ENCODE measurements at regions not wholly inside any gene's neighbourhood (a gene's known extent, or its start where the extent isn't known, plus 50 kb on each side); places are given as distances from the start of the nearest gene placed in this dataset.
"Not testable (repeated sequence)": the region's sequence is repeated elsewhere in the genome, so short reads cannot be mapped to it uniquely, and the experiment has no call there.

DNA sequence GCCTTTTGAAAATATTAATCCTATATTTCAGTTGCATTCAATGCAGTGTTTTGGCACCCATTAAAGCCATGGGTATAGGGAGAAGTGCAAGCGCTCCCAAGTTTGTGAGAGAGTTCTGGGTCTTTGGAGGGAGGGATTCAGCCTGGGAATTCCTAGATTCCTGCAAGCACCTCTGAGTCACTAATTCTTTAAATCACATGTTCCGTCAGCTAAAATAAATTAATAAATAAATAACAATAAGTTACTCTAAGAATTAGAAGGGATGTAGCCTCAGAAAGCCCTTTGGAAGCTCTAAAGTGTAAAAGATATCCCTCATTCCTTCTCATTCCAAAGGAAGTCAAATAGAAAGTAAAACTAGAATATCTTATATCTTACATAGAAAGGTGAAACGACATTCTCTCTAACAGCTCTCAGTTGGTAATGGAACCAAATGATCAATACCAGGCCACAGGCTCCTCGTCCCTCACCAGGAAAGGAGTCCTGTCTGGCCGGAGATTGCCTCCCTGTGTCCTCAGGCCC, 222.4 kb upstream of the RBBP8 start:
- H3K27me3 ChIP-seq (ENCODE audit: control insufficient read depth in 1 of 2, insufficient read depth in 2 of 2, low read length in 2 of 2), result no peaks in the 10 kb centered on the region
- peak overlapping the region; percentile 26 for H3K27ac ChIP-seq (ENCODE audit: low read depth, low read length)
- peak overlapping the region; percentile 50 to 73 for H3K4me3 ChIP-seq (ENCODE audit: low read depth in 1 of 2, low read length in 2 of 2)
- H3K9ac ChIP-seq (ENCODE audit: low read depth in 1 of 2, low read length in 2 of 2), result peak overlapping the region; percentile 8 to 41
- H3K9me3 ChIP-seq (ENCODE audit: control insufficient read depth in 1 of 2, low read length in 2 of 2), result no peaks in the 10 kb centered on the region
- H3K36me3 ChIP-seq (ENCODE audit: control insufficient read depth in 1 of 2, insufficient read depth in 2 of 2, low read length in 2 of 2), result no peaks in the 10 kb centered on the region
- peaks cover 0 to 18% of the 10 kb centered on the region in 2 donors for H3K4me1 ChIP-seq (ENCODE audit: control insufficient read depth in 1 of 2, insufficient read depth in 2 of 2, low read length in 2 of 2)

- H3K27me3 ChIP-seq (ENCODE audit: control insufficient read depth in 1 of 2, insufficient read depth in 2 of 2, low read length in 2 of 2), result no peaks in the 10 kb centered on the region
- no peaks in the 10 kb centered on the region for H3K36me3 ChIP-seq (ENCODE audit: control insufficient read depth in 1 of 2, insufficient read depth in 2 of 2, low read length in 2 of 2)
- H3K9me3 ChIP-seq (ENCODE audit: control insufficient read depth in 1 of 2, low read length in 2 of 2), result no peaks in the 10 kb centered on the region
- peak overlapping the region; percentile 26 for H3K27ac ChIP-seq (ENCODE audit: low read depth, low read length)
- peaks cover 0 to 18% of the 10 kb centered on the region in 2 donors for H3K4me1 ChIP-seq (ENCODE audit: control insufficient read depth in 1 of 2, insufficient read depth in 2 of 2, low read length in 2 of 2)
- H3K4me3 ChIP-seq (ENCODE audit: low read depth in 1 of 2, low read length in 2 of 2), result peak overlapping the region; percentile 50 to 73
- H3K9ac ChIP-seq (ENCODE audit: low read depth in 1 of 2, low read length in 2 of 2), result peak overlapping the region; percentile 13 to 41
These were observed 221.9 kb upstream of the RBBP8 start for GRCh38 chr18:22711192-22711685.

GRCh38 chr18:22713511-22713910, 219.6 kb upstream of the RBBP8 start:
- no peak overlapping the region for H3K27ac ChIP-seq (ENCODE audit: low read depth, low read length)
- peaks cover 0 to 18% of the 10 kb centered on the region in 2 donors for H3K4me1 ChIP-seq (ENCODE audit: control insufficient read depth in 1 of 2, insufficient read depth in 2 of 2, low read length in 2 of 2)

GRCh38 chr18:22717536-22717935, 215.6 kb upstream of the RBBP8 start:
- H3K4me1 ChIP-seq (ENCODE audit: control insufficient read depth in 1 of 2, insufficient read depth in 2 of 2, low read length in 2 of 2); H3K4me3 ChIP-seq (ENCODE audit: low read depth in 1 of 2, low read length in 2 of 2); H3K9me3 ChIP-seq (ENCODE audit: control insufficient read depth in 1 of 2, low read length in 2 of 2); H3K27ac ChIP-seq (ENCODE audit: low read depth, low read length); H3K9ac ChIP-seq (ENCODE audit: low read depth in 1 of 2, low read length in 2 of 2); H3K27me3 ChIP-seq (ENCODE audit: control insufficient read depth in 1 of 2, insufficient read depth in 2 of 2, low read length in 2 of 2); H3K36me3 ChIP-seq (ENCODE audit: control insufficient read depth in 1 of 2, insufficient read depth in 2 of 2, low read length in 2 of 2): not testable (repeated sequence)

More at GRCh38 chr18:22713511-22713910, 219.6 kb upstream of the RBBP8 start:
- H3K9me3 ChIP-seq (ENCODE audit: control insufficient read depth in 1 of 2, low read length in 2 of 2), result no peaks in the 10 kb centered on the region
- H3K9ac ChIP-seq (ENCODE audit: low read depth in 1 of 2, low read length in 2 of 2), result no peak overlapping the region
- H3K4me3 ChIP-seq (ENCODE audit: low read depth in 1 of 2, low read length in 2 of 2), result no peak overlapping the region
- no peaks in the 10 kb centered on the region for H3K27me3 ChIP-seq (ENCODE audit: control insufficient read depth in 1 of 2, insufficient read depth in 2 of 2, low read length in 2 of 2)
- H3K36me3 ChIP-seq (ENCODE audit: control insufficient read depth in 1 of 2, insufficient read depth in 2 of 2, low read length in 2 of 2), result no peaks in the 10 kb centered on the region

DNA sequence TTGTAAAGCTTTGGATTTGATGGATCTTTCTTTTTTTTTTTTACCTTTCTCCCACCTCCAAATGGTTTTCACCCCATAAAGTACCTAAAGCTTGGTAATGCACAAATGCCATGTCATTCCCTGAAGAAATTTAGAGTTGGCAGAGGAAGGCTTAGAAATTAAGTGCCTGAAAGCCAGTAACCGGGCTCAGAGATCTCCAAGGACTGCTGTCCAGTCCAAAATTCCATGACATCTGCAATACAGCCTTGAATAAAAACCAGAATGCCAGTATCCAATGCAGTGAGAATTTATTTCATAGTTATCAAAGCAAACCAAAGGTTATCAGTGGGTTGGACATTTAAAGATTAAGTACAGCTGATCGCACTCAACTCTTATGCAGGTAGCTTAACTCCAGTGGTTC, 209.9 kb upstream of the RBBP8 start:
- no peaks in the 10 kb centered on the region for H3K36me3 ChIP-seq (ENCODE audit: control insufficient read depth in 1 of 2, insufficient read depth in 2 of 2, low read length in 2 of 2)
- H3K27ac ChIP-seq (ENCODE audit: low read depth, low read length), result no peak overlapping the region
- no peaks in the 10 kb centered on the region for H3K9me3 ChIP-seq (ENCODE audit: control insufficient read depth in 1 of 2, low read length in 2 of 2)
- H3K4me3 ChIP-seq (ENCODE audit: low read depth in 1 of 2, low read length in 2 of 2), result no peak overlapping the region
- H3K9ac ChIP-seq (ENCODE audit: low read depth in 1 of 2, low read length in 2 of 2), result no peak overlapping the region
- peaks cover 2 to 9% of the 10 kb centered on the region in 2 donors for H3K4me1 ChIP-seq (ENCODE audit: control insufficient read depth in 1 of 2, insufficient read depth in 2 of 2, low read length in 2 of 2)
- H3K27me3 ChIP-seq (ENCODE audit: control insufficient read depth in 1 of 2, insufficient read depth in 2 of 2, low read length in 2 of 2), result no peaks in the 10 kb centered on the region

- no peak overlapping the region for H3K27ac ChIP-seq (ENCODE audit: low read depth, low read length)
- no peaks in the 10 kb centered on the region for H3K9me3 ChIP-seq (ENCODE audit: control insufficient read depth in 1 of 2, low read length in 2 of 2)
- H3K9ac ChIP-seq (ENCODE audit: low read depth in 1 of 2, low read length in 2 of 2), result no peak overlapping the region
- H3K4me3 ChIP-seq (ENCODE audit: low read depth in 1 of 2, low read length in 2 of 2), result no peak overlapping the region
- H3K4me1 ChIP-seq (ENCODE audit: control insufficient read depth in 1 of 2, insufficient read depth in 2 of 2, low read length in 2 of 2), result peaks cover 8 to 14% of the 10 kb centered on the region in 2 donors
- H3K27me3 ChIP-seq (ENCODE audit: control insufficient read depth in 1 of 2, insufficient read depth in 2 of 2, low read length in 2 of 2), result no peaks in the 10 kb centered on the region
- H3K36me3 ChIP-seq (ENCODE audit: control insufficient read depth in 1 of 2, insufficient read depth in 2 of 2, low read length in 2 of 2), result no peaks in the 10 kb centered on the region
These were observed 209.4 kb upstream of the RBBP8 start for GRCh38 chr18:22723773-22724172.

- Histone ChIP-seq H3K9me3 (ENCODE audit: control insufficient read depth in 1 of 2, low read length in 2 of 2) (no peaks in the 10 kb centered on the region), H3K27me3 (ENCODE audit: control insufficient read depth in 1 of 2, insufficient read depth in 2 of 2, low read length in 2 of 2) (no peaks in the 10 kb centered on the region), H3K4me3 (ENCODE audit: low read depth in 1 of 2, low read length in 2 of 2) (no peak overlapping the region), H3K4me1 (ENCODE audit: control insufficient read depth in 1 of 2, insufficient read depth in 2 of 2, low read length in 2 of 2) (peaks cover 9 to 18% of the 10 kb centered on the region in 2 donors), H3K9ac (ENCODE audit: low read depth in 1 of 2, low read length in 2 of 2) (no peak overlapping the region), H3K36me3 (ENCODE audit: control insufficient read depth in 1 of 2, insufficient read depth in 2 of 2, low read length in 2 of 2) (no peaks in the 10 kb centered on the region), H3K27ac (ENCODE audit: low read depth, low read length) (no peak overlapping the region)
These were observed 206.7 kb upstream of the RBBP8 start for GRCh38 chr18:22726469-22726868.

- Histone ChIP-seq H3K36me3 (ENCODE audit: control insufficient read depth in 1 of 2, insufficient read depth in 2 of 2, low read length in 2 of 2) (no peaks in the 10 kb centered on the region), H3K4me1 (ENCODE audit: control insufficient read depth in 1 of 2, insufficient read depth in 2 of 2, low read length in 2 of 2) (peaks cover 9 to 18% of the 10 kb centered on the region in 2 donors), H3K27me3 (ENCODE audit: control insufficient read depth in 1 of 2, insufficient read depth in 2 of 2, low read length in 2 of 2) (no peaks in the 10 kb centered on the region), H3K9me3 (ENCODE audit: control insufficient read depth in 1 of 2, low read length in 2 of 2) (no peaks in the 10 kb centered on the region), H3K27ac (ENCODE audit: low read depth, low read length) (no peak overlapping the region), H3K4me3 (ENCODE audit: low read depth in 1 of 2, low read length in 2 of 2) (peak overlapping the region; percentile 20 to 22), H3K9ac (ENCODE audit: low read depth in 1 of 2, low read length in 2 of 2) (no peak overlapping the region)
These were observed 205.1 kb upstream of the RBBP8 start for GRCh38 chr18:22728016-22728415.

DNA sequence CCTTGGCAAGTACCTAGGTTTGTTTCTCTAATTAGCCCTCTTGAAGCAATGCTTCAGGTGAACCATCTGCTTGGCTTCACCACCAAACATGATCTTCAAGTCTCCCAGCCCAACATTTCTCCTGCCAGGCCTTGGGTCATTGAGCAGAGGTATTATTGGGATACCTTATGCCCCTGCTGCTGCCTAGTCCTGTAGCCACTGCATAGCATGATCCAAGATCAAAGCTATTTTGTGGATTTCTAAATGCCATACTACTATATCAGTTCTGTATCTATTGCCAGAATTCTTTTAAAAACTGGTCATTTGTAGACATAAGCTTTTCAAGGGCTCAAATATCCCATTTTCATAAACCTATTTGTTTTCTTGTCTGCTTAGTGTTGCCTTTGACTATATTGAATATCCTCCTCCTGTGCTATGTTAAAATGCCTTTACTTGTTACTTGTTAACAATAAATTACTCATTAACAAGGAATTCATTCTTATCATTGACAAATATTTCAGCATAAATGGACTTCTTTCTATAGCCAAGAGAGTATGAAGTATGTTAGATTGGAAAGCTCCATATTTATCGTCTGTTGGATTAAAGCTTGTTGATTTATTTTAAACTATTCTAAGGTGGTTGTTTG, 204.5 kb upstream of the RBBP8 start:
- Histone ChIP-seq H3K4me3 (ENCODE audit: low read depth in 1 of 2, low read length in 2 of 2) (peak overlapping the region; percentile 20 to 22), H3K4me1 (ENCODE audit: control insufficient read depth in 1 of 2, insufficient read depth in 2 of 2, low read length in 2 of 2) (peaks cover 9 to 14% of the 10 kb centered on the region in 2 donors), H3K36me3 (ENCODE audit: control insufficient read depth in 1 of 2, insufficient read depth in 2 of 2, low read length in 2 of 2) (no peaks in the 10 kb centered on the region), H3K27me3 (ENCODE audit: control insufficient read depth in 1 of 2, insufficient read depth in 2 of 2, low read length in 2 of 2) (no peaks in the 10 kb centered on the region), H3K9me3 (ENCODE audit: control insufficient read depth in 1 of 2, low read length in 2 of 2) (no peaks in the 10 kb centered on the region), H3K27ac (ENCODE audit: low read depth, low read length) (no peak overlapping the region), H3K9ac (ENCODE audit: low read depth in 1 of 2, low read length in 2 of 2) (no peak overlapping the region)

DNA sequence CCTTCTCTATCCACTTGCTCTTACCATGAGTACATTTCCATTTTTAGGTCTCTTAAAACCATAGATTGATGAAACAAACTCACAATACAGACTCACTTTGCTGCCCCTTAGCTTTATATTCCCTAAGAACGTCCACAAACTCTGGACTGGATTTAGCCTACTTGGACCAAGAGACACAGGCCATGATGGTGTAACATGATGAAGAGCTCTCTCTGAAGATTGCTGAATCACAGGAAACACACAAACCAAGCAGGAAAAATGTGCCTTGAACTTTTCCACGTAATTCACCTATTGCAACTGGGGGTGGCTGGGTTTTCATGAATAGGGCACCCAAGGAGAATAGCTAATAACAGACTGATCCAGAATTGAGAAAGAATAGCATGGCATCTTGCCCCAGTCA, 201.7 kb upstream of the RBBP8 start:
- Histone ChIP-seq H3K9me3 (ENCODE audit: control insufficient read depth in 1 of 2, low read length in 2 of 2) (no peaks in the 10 kb centered on the region), H3K27me3 (ENCODE audit: control insufficient read depth in 1 of 2, insufficient read depth in 2 of 2, low read length in 2 of 2) (no peaks in the 10 kb centered on the region), H3K9ac (ENCODE audit: low read depth in 1 of 2, low read length in 2 of 2) (no peak overlapping the region), H3K4me3 (ENCODE audit: low read depth in 1 of 2, low read length in 2 of 2) (no peak overlapping the region), H3K4me1 (ENCODE audit: control insufficient read depth in 1 of 2, insufficient read depth in 2 of 2, low read length in 2 of 2) (peaks cover 9 to 11% of the 10 kb centered on the region in 2 donors), H3K36me3 (ENCODE audit: control insufficient read depth in 1 of 2, insufficient read depth in 2 of 2, low read length in 2 of 2) (no peaks in the 10 kb centered on the region), H3K27ac (ENCODE audit: low read depth, low read length) (no peak overlapping the region)
